HEK293 (cell line): ENCODE measurements at regions not wholly inside any gene's neighbourhood (a gene's known extent, or its start where the extent isn't known, plus 50 kb on each side); places are given as distances from the start of the nearest gene placed in this dataset.

ENCODE experiments used
- CTCF ChIP-seq: fragments of 450-650 bp; formaldehyde crosslinking; IDR thresholded peaks from 2 replicates; pipeline ENCODE4 v1.5.1; 2016; ENCODE audit warnings: missing biosample characterization, missing genetic modification characterization
- ZNF48 ChIP-seq: fragments of 450-650 bp; formaldehyde crosslinking; IDR thresholded peaks from 2 replicates; pipeline ENCODE4 v1.5.1; 2016; ENCODE audit warnings: missing biosample characterization, missing genetic modification characterization
- ZNF777 ChIP-seq: fragments of 450-650 bp; formaldehyde crosslinking; IDR thresholded peaks from 2 replicates; pipeline ENCODE4 v1.5.1; 2017; ENCODE audit warnings: missing biosample characterization, missing genetic modification characterization, borderline replicate concordance

GRCh38 chr22:46058091-46058420 lies 81.1 kb upstream of the WNT7B start:
- TF ChIP-seq CTCF (tag by site-specific recombination): no peak
- TF ChIP-seq ZNF777 (tag by site-specific recombination): no peak
- no peak for TF ChIP-seq ZNF48 (tag by site-specific recombination)
